SK-N-SH (cell line): ENCODE measurements at regions not wholly inside any gene's neighbourhood (a gene's known extent, or its start where the extent isn't known, plus 50 kb on each side); places are given as distances from the start of the nearest gene placed in this dataset.

Experiments used
- FOXJ3 ChIP-seq: sonication (generic); formaldehyde crosslinking; IDR thresholded peaks from 2 replicates; pipeline ENCODE4 v1.5.1; 2020; ENCODE audit warnings: mild to moderate bottlenecking, missing genetic modification reagents
- GABPA ChIP-seq: IDR thresholded peaks from 2 replicates; pipeline ENCODE4 v1.4.0; 2012; ENCODE audit warnings: low read depth, mild to moderate bottlenecking
- POLR2AphosphoS5 ChIP-seq: IDR thresholded peaks from 2 replicates; pipeline ENCODE4 v1.6.1; 2012; ENCODE audit warnings: low read depth, low read length
- RFX5 ChIP-seq: IDR thresholded peaks from 2 replicates; pipeline ENCODE4 v1.6.1; 2012; ENCODE audit warnings: mild to moderate bottlenecking, improper control_type of control experiment, low read length
- USF2 ChIP-seq: fragments of 150-350 bp; IDR thresholded peaks from 2 replicates; pipeline ENCODE4 v1.6.1; 2017; ENCODE audit warnings: antibody characterized with exemption, low read length, low read depth, borderline replicate concordance
- TF ChIP-seq, protein P1 (sequence below): fragments of 200-600 bp; sonication (generic); IDR thresholded peaks from 2 replicates; pipeline ENCODE4 v1.6.1; 2017; ENCODE audit warnings: antibody characterized with exemption, mild to moderate bottlenecking, moderate library complexity
- TF ChIP-seq, protein P2 (sequence below): IDR thresholded peaks from 2 replicates; pipeline ENCODE4 v1.4.0; 2012; ENCODE audit warnings: low read depth, borderline replicate concordance

GRCh38 chr13:55359067-55359466, 1781.7 kb upstream of the PRR20A start:
- TF ChIP-seq RFX5, result no peak
- no peak for TF ChIP-seq POLR2AphosphoS5
- TF ChIP-seq GABPA, result no peak
- TF ChIP-seq, protein P1, sequence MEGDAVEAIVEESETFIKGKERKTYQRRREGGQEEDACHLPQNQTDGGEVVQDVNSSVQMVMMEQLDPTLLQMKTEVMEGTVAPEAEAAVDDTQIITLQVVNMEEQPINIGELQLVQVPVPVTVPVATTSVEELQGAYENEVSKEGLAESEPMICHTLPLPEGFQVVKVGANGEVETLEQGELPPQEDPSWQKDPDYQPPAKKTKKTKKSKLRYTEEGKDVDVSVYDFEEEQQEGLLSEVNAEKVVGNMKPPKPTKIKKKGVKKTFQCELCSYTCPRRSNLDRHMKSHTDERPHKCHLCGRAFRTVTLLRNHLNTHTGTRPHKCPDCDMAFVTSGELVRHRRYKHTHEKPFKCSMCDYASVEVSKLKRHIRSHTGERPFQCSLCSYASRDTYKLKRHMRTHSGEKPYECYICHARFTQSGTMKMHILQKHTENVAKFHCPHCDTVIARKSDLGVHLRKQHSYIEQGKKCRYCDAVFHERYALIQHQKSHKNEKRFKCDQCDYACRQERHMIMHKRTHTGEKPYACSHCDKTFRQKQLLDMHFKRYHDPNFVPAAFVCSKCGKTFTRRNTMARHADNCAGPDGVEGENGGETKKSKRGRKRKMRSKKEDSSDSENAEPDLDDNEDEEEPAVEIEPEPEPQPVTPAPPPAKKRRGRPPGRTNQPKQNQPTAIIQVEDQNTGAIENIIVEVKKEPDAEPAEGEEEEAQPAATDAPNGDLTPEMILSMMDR, result no peak
- TF ChIP-seq USF2, result no peak
- TF ChIP-seq FOXJ3 (CRISPR knock-in tag), result no peak
- TF ChIP-seq, protein P2, sequence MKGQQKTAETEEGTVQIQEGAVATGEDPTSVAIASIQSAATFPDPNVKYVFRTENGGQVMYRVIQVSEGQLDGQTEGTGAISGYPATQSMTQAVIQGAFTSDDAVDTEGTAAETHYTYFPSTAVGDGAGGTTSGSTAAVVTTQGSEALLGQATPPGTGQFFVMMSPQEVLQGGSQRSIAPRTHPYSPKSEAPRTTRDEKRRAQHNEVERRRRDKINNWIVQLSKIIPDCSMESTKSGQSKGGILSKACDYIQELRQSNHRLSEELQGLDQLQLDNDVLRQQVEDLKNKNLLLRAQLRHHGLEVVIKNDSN, result no peak
